ENCODE measurements at regions not wholly inside any gene's neighbourhood (a gene's known extent, or its start where the extent isn't known, plus 50 kb on each side); places are given as distances from the start of the nearest gene placed in this dataset.

DNA sequence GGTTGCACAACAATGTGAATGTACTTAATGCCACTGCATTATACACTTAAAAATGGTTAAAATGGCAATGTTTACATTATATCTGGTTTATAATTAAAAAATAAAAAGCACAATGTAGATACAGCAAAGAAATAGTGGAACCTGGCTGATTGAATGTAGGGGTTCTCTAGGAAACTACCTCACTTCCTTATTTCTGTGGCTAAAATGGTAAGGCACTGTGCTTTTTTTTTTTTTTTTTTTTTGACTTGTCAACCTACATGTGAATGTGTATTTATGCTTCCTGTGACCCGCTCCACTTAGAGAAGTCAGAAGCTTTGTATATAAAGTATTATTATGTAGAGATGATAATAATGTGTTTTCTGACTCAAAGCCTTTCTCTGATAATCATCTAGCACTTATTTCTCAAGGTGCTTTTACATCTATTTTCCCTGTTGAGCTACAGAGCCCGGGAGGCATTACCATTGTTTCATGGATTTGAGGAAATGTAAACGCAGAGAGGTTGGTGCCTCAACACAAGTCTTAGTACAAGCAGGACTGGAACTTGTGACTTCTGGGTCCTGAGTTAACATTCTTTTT lies 55.0 kb downstream of the SOX4 start:
- no peak overlapping the region for H3K4me3 ChIP-seq (replicated peaks; ENCODE audit: insufficient read depth, low read length)

GRCh38 chr6:21653323-21653722 lies 59.8 kb downstream of the SOX4 start:
- Histone ChIP-seq H3K27ac (replicated peaks) (no peak overlapping the region), H3K27me3 (ENCODE audit: insufficient read depth, poor library complexity, severe bottlenecking) (no peaks in the 10 kb centered on the region), H3K4me3 (replicated peaks; ENCODE audit: insufficient read depth, low read length) (no peak overlapping the region)
- TF ChIP-seq POLR2AphosphoS5 (IDR thresholded peaks at IDR 0.05; ENCODE audit: low read depth) (no peak), SPI1 (IDR thresholded peaks at IDR 0.05; ENCODE audit: borderline replicate concordance, low read depth) (no peak), REST (IDR thresholded peaks at IDR 0.05; ENCODE audit: insufficient replicate concordance, low read depth) (no peak), GABPA (IDR thresholded peaks at IDR 0.05; ENCODE audit: low read depth) (no peak)
- TF ChIP-seq, protein P1, sequence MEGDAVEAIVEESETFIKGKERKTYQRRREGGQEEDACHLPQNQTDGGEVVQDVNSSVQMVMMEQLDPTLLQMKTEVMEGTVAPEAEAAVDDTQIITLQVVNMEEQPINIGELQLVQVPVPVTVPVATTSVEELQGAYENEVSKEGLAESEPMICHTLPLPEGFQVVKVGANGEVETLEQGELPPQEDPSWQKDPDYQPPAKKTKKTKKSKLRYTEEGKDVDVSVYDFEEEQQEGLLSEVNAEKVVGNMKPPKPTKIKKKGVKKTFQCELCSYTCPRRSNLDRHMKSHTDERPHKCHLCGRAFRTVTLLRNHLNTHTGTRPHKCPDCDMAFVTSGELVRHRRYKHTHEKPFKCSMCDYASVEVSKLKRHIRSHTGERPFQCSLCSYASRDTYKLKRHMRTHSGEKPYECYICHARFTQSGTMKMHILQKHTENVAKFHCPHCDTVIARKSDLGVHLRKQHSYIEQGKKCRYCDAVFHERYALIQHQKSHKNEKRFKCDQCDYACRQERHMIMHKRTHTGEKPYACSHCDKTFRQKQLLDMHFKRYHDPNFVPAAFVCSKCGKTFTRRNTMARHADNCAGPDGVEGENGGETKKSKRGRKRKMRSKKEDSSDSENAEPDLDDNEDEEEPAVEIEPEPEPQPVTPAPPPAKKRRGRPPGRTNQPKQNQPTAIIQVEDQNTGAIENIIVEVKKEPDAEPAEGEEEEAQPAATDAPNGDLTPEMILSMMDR (IDR thresholded peaks at IDR 0.05; ENCODE audit: insufficient read depth, low read length): no peak
- no peak for DNase-seq (ENCODE audit: low read depth in 1 of 2, low spot score in 1 of 2)

More for the DNA sequence above, 55.0 kb downstream of the SOX4 start:
- H3K27me3 ChIP-seq (ENCODE audit: insufficient read depth, poor library complexity, severe bottlenecking): no peaks in the 10 kb centered on the region
- TF ChIP-seq REST (IDR thresholded peaks at IDR 0.05; ENCODE audit: insufficient replicate concordance, low read depth): no peak
- peak; percentile 92 for TF ChIP-seq SPI1 (IDR thresholded peaks at IDR 0.05; ENCODE audit: borderline replicate concordance, low read depth)
- H3K27ac ChIP-seq (replicated peaks): no peak overlapping the region
- DNase-seq (ENCODE audit: low read depth in 1 of 2, low spot score in 1 of 2): no peak

GRCh38 chr6:21653905-21654304 lies 60.4 kb downstream of the SOX4 start:
- Histone ChIP-seq H3K27ac (replicated peaks) (no peak overlapping the region), H3K27me3 (ENCODE audit: insufficient read depth, poor library complexity, severe bottlenecking) (no peaks in the 10 kb centered on the region), H3K4me3 (replicated peaks; ENCODE audit: insufficient read depth, low read length) (no peak overlapping the region)
- DNase-seq (ENCODE audit: low read depth in 1 of 2, low spot score in 1 of 2): no peak
- TF ChIP-seq SPI1 (IDR thresholded peaks at IDR 0.05; ENCODE audit: borderline replicate concordance, low read depth): no peak
- TF ChIP-seq REST (IDR thresholded peaks at IDR 0.05; ENCODE audit: insufficient replicate concordance, low read depth): no peak
- no peak for TF ChIP-seq POLR2AphosphoS5 (IDR thresholded peaks at IDR 0.05; ENCODE audit: low read depth)
- TF ChIP-seq, protein P1 (IDR thresholded peaks at IDR 0.05; ENCODE audit: insufficient read depth, low read length): no peak
- no peak for TF ChIP-seq GABPA (IDR thresholded peaks at IDR 0.05; ENCODE audit: low read depth)
